Epidermal melanocyte (primary cell): ENCODE measurements at regions not wholly inside any gene's neighbourhood (a gene's known extent, or its start where the extent isn't known, plus 50 kb on each side); places are given as distances from the start of the nearest gene placed in this dataset.
"Not testable (repeated sequence)": the region's sequence is repeated elsewhere in the genome, so short reads cannot be mapped to it uniquely, and the experiment has no call there.

ENCODE experiments used
- DNase-seq: peaks from one replicate; pipeline ENCODE4 v3.0.0; 2011; ENCODE audit warnings: low spot score; ENCODE audit not compliant: insufficient read length

GRCh38 chr10:125252937-125253336 lies 92.6 kb upstream of the CTBP2 start:
- DNase-seq = no peak

- not testable (repeated sequence) for DNase-seq
Measured at GRCh38 chr10:125250834-125251233, 90.5 kb upstream of the CTBP2 start.

- DNase-seq = no peak
Measured at GRCh38 chr10:125249948-125250347, 89.6 kb upstream of the CTBP2 start.

GRCh38 chr10:125248489-125248888 lies 88.1 kb upstream of the CTBP2 start:
- DNase-seq = no peak

GRCh38 chr10:125247576-125247975 lies 87.2 kb upstream of the CTBP2 start:
- no peak for DNase-seq

- DNase-seq = no peak
Measured at GRCh38 chr10:125243532-125244253, 83.3 kb upstream of the CTBP2 start.

- DNase-seq = no peak
Measured at GRCh38 chr10:125238682-125239081, 78.3 kb upstream of the CTBP2 start.

- no peak for DNase-seq
Measured at GRCh38 chr10:125236091-125236490, 75.7 kb upstream of the CTBP2 start.

- DNase-seq = no peak
Measured at GRCh38 chr10:125235093-125236069, 75.0 kb upstream of the CTBP2 start.

- not testable (repeated sequence) for DNase-seq
Measured at GRCh38 chr10:125234576-125234975, 74.2 kb upstream of the CTBP2 start.

- no peak for DNase-seq
Measured at GRCh38 chr10:125233726-125234125, 73.4 kb upstream of the CTBP2 start.

GRCh38 chr10:125232841-125233240 lies 72.5 kb upstream of the CTBP2 start:
- DNase-seq = no peak

GRCh38 chr10:125231813-125232475 lies 71.6 kb upstream of the CTBP2 start:
- DNase-seq = no peak

- peak; percentile 85 for DNase-seq
Measured at GRCh38 chr10:125231116-125231812, 70.9 kb upstream of the CTBP2 start.

GRCh38 chr10:125230251-125230650 lies 69.9 kb upstream of the CTBP2 start:
- DNase-seq = no peak

- not testable (repeated sequence) for DNase-seq
Measured at GRCh38 chr10:125228245-125228940, 68.0 kb upstream of the CTBP2 start.

- DNase-seq = no peak
Measured at GRCh38 chr10:125227546-125227945, 67.2 kb upstream of the CTBP2 start.

- DNase-seq = no peak
Measured at GRCh38 chr10:125226823-125227222, 66.5 kb upstream of the CTBP2 start.

GRCh38 chr10:125226005-125226404 lies 65.6 kb upstream of the CTBP2 start:
- no peak for DNase-seq

- DNase-seq = no peak
Measured at GRCh38 chr10:125225051-125225450, 64.7 kb upstream of the CTBP2 start.
